Lower leg skin (tissue), 4 donors: ENCODE measurements at regions not wholly inside any gene's neighbourhood (a gene's known extent, or its start where the extent isn't known, plus 50 kb on each side); places are given as distances from the start of the nearest gene placed in this dataset.
A peak's percentile ranks its signal among the peaks of the same experiment; 100 is the strongest.

Experiments used
- DNase-seq, 2 donors: peaks; one replicate each; pipeline ENCODE4 v3.0.0-alpha.2; 2019; ENCODE audit warnings: low spot score in 2 of 2
- H3K4me3 ChIP-seq: fragments of 200-600 bp; sonication (generic); 2 replicates; pipeline ENCODE4 v1.5.1; 2017; ENCODE audit warnings: mild to moderate bottlenecking, low read depth; ENCODE audit not compliant: poor library complexity, severe bottlenecking
- POLR2A ChIP-seq, 2 donors: fragments of 450-650 bp; IDR thresholded peaks; one replicate each; pipeline ENCODE4 v1.6.1; 2016 to 2017; ENCODE audit warnings: antibody characterized with exemption in 2 of 2, mild to moderate bottlenecking in 1 of 2, moderate library complexity in 1 of 2
- WGBS, 2 donors: methylation state at CpG; one replicate each; pipeline ENCODE4 v1.1.5; 2018; 5-methylcytosine and 5-hydroxymethylcytosine counted together
- intact Hi-C: fragments of 100-400 bp; cut with DNase I; formaldehyde crosslinking; loops from one replicate; pipeline ENCODE4 v1.15.0; 2023; ENCODE audit warnings: low total_unique reads
- TF ChIP-seq, protein P1 (sequence below), 3 donors: fragments of 450-650 bp; IDR thresholded peaks; one replicate each; pipeline ENCODE4 v1.5.1; 2016; ENCODE audit warnings: antibody characterized with exemption in 3 of 3, mild to moderate bottlenecking in 3 of 3, moderate library complexity in 2 of 3

DNA sequence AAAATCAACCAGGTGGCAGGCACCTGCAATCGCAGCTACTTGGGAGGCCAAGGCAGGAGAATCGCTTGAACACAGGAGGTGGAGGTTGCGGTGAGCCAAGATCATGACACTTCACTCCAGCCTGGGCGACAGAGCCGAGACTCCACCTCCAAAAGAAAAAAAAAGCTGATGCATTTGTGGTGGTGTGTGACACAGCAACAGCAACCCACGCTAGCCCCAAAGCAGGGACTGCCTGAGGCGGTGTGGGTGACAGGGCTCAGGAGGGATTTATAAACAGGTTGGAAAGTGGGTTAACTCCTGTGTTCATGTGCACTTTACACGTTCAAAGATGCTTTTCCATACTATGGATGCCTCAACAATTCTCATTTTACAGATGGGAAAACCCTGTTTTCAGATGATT lies 395.9 kb upstream of the PODXL start:
- intact Hi-C loops, result no loop called here
- WGBS, 2 donors, result 88 to 92% methylated on average over 8 of the region's 8 CpGs
- no peak overlapping the region for H3K4me3 ChIP-seq
- no peak for TF ChIP-seq POLR2A (IDR thresholded peaks at IDR 0.05)
- TF ChIP-seq, protein P1, sequence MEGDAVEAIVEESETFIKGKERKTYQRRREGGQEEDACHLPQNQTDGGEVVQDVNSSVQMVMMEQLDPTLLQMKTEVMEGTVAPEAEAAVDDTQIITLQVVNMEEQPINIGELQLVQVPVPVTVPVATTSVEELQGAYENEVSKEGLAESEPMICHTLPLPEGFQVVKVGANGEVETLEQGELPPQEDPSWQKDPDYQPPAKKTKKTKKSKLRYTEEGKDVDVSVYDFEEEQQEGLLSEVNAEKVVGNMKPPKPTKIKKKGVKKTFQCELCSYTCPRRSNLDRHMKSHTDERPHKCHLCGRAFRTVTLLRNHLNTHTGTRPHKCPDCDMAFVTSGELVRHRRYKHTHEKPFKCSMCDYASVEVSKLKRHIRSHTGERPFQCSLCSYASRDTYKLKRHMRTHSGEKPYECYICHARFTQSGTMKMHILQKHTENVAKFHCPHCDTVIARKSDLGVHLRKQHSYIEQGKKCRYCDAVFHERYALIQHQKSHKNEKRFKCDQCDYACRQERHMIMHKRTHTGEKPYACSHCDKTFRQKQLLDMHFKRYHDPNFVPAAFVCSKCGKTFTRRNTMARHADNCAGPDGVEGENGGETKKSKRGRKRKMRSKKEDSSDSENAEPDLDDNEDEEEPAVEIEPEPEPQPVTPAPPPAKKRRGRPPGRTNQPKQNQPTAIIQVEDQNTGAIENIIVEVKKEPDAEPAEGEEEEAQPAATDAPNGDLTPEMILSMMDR (IDR thresholded peaks at IDR 0.05), result no peak
- DNase-seq, result no peak

- TF ChIP-seq, protein P1 (IDR thresholded peaks at IDR 0.05), result no peak
- TF ChIP-seq POLR2A (IDR thresholded peaks at IDR 0.05), result no peak
- H3K4me3 ChIP-seq, result no peak overlapping the region
- intact Hi-C loops, result no loop called here
- WGBS, 2 donors, result 35 to 53% methylated on average over 1 of the region's 1 CpG
- DNase-seq, result peak in 1 of 2 donors; percentile 5
These were observed 394.3 kb upstream of the PODXL start for GRCh38 chr7:131950758-131951157.

DNA sequence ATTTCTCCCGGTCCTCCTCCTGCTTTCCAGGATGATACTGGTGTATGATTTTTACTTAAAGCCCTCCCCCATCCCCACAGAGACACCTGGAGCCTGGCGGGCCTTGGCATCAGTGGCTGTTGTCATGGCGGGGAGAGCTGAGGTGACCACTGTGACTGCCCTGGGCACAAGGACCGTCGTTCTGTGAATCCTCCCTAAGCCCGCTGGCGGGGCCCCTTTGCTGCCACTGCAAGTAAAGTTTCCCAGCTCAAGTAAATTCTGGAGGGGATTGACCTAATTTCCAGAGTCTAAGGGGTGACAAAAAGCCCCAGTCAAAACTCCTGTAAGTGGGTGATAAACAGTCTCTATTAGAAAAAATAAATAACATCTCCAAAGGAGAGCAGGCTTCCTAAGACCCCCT lies 393.2 kb upstream of the PODXL start:
- no peak overlapping the region for H3K4me3 ChIP-seq
- DNase-seq, result no peak
- WGBS, 2 donors, result 77 to 86% methylated on average over 7 of the region's 7 CpGs
- intact Hi-C loops, result loop anchor here (5.0 to 10.0 kb wide), 2 partner anchors 305 to 628 kb away; partner anchors contain the start of gene PLXNA4
- no peak for TF ChIP-seq POLR2A (IDR thresholded peaks at IDR 0.05)
- TF ChIP-seq, protein P1 (IDR thresholded peaks at IDR 0.05), result no peak

DNA sequence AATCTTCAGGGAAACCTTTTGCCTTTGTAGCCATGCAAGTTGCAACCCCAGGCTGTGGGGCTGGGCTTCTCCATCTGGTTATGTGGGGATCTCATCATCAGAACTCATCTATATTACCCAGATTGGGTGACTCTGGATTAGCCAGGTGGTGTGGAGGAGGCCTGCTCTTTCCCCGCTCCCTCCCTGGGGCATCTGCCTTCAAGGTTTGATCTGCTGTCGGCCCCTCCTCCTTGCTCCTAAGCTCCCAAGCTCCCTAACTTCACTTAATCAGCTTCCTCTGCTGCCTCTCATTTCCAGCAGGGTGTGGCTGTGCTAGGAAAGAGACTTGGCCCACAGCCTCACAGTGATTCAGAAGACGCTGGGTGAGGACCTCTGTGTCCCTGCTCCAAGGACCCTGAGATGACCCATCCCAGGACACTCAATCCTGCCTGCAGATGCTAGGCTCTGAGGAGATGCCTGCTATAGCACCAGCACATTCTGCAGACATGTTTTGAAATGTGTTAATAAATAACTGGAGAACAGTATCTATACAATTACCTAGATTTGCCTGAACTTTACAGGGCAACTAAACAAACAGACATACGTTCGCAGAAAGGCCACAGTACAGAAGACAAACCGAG lies 392.1 kb upstream of the PODXL start:
- DNase-seq, result peak; percentile 49 to 82
- 32 to 43% methylated on average over 6 of the region's 6 CpGs for WGBS, 2 donors
- H3K4me3 ChIP-seq, result no peak overlapping the region
- intact Hi-C loops, result loop anchor here (5.0 to 10.0 kb wide), 2 partner anchors 306 to 629 kb away; partner anchors contain the start of gene PLXNA4
- TF ChIP-seq POLR2A (IDR thresholded peaks at IDR 0.05), result no peak
- TF ChIP-seq, protein P1 (IDR thresholded peaks at IDR 0.05), result no peak

DNA sequence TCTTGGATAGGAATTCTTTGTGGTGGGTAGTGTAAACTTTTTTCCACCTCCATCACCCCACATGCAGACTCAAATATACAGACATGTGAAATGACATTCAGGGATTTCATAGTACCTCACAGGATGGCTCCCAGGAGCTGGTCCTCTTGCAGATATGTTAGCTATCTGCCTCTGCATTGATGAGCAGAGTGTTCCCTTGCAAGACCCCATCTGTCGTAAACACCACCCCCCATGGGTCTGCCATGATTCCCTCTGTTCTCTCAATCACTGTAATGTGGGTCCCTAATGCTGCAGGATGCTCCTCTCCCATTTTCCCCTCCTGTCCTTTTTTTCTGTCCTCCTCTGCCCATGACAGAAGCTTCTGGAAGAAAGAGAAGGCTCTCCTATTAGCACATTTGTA lies 391.2 kb upstream of the PODXL start:
- DNase-seq, result no peak
- TF ChIP-seq, protein P1 (IDR thresholded peaks at IDR 0.05), result no peak
- TF ChIP-seq POLR2A (IDR thresholded peaks at IDR 0.05), result no peak
- H3K4me3 ChIP-seq, result no peak overlapping the region
- intact Hi-C loops, result loop anchor here (5.0 to 10.0 kb wide), 2 partner anchors 307 to 630 kb away; partner anchors contain the start of gene PLXNA4
- 94 to 100% methylated on average over 1 of the region's 1 CpG for WGBS, 2 donors
